Right lobe of liver (tissue), 6 donors: ENCODE measurements at regions not wholly inside any gene's neighbourhood (a gene's known extent, or its start where the extent isn't known, plus 50 kb on each side); places are given as distances from the start of the nearest gene placed in this dataset.

Experiments
- ATAC-seq, 4 donors: fragments of 200-7000 bp; cut with Tn5 transposase; one replicate each; pipeline ENCODE4 v1.9.1; 2020; ENCODE audit warnings: mild to moderate bottlenecking in 4 of 4, moderate library complexity in 4 of 4
- DNase-seq, 3 donors: peaks; one replicate each; pipeline ENCODE4 v3.0.0-alpha.2; 2020
- H3K27ac ChIP-seq, 3 donors: fragments of 200-600 bp; one replicate each; pipeline ENCODE4 v1.8.0; 2022
- H3K27me3 ChIP-seq, 2 donors: fragments of 200-600 bp; one replicate each; pipeline ENCODE4 v1.8.0; 2022
- H3K36me3 ChIP-seq, 4 donors: fragments of 200-600 bp; sonication (generic) in 1 of 4; one replicate each; pipeline versions ENCODE4 v1.5.1 to v1.8.0; 2017 to 2022; ENCODE audit warnings: control low read depth in 1 of 4
- H3K4me1 ChIP-seq, 4 donors: fragments of 200-600 bp; sonication (generic) in 1 of 4; one replicate each; pipeline versions ENCODE4 v1.5.1 to v1.8.0; 2017 to 2022; ENCODE audit warnings: control low read depth in 1 of 4
- H3K4me3 ChIP-seq, 3 donors: fragments of 200-600 bp; one replicate each; pipeline ENCODE4 v1.8.0; 2022
- H3K9me3 ChIP-seq, 4 donors: fragments of 200-600 bp; sonication (generic) in 1 of 4; one replicate each; pipeline versions ENCODE4 v1.5.1 to v1.8.0; 2017 to 2022; ENCODE audit warnings: control low read depth in 1 of 4
- POLR2A ChIP-seq: fragments of 450-650 bp; IDR thresholded peaks from one replicate; pipeline ENCODE4 v1.6.1; 2017; ENCODE audit warnings: antibody characterized with exemption, mild to moderate bottlenecking
- WGBS: methylation state at CpG from one replicate; pipeline ENCODE4 v1.1.6; 2018; ENCODE audit warnings: low coverage, low lambda C conversion rate; ENCODE audit not compliant: insufficient coverage; ENCODE audit errors: missing lambda C conversion rate; 5-methylcytosine and 5-hydroxymethylcytosine counted together
- intact Hi-C, 2 donors: fragments of 100-400 bp; cut with DNase I; formaldehyde crosslinking; loops; one replicate each; pipeline versions ENCODE4 v1.11.2 to v1.14.1; 2022
- TF ChIP-seq, protein P1 (sequence below), 4 donors: fragments of 200-600 bp in 3 of 4; fragments of 450-650 bp in 1 of 4; IDR thresholded peaks; one replicate each; pipeline versions ENCODE4 v1.5.1 to v1.8.0; 2016 to 2022; ENCODE audit warnings: antibody characterized with exemption in 4 of 4, mild to moderate bottlenecking in 2 of 4
- donor health status: DM: no; HTN: yes; CAD: no.
- donor health status: DM: no; HTN: no; CAD: no.
- donor health status: DM: no; HTN: no; CAD: no.
- donor health status: DM: no; HTN: yes; CAD: no.
- donor health status: DM: no; HTN: yes; CAD: no.

GRCh38 chr14:63795532-63795931 is 57.3 kb upstream of the SYNE2 start:
- H3K27ac ChIP-seq: no peak overlapping the region

DNA sequence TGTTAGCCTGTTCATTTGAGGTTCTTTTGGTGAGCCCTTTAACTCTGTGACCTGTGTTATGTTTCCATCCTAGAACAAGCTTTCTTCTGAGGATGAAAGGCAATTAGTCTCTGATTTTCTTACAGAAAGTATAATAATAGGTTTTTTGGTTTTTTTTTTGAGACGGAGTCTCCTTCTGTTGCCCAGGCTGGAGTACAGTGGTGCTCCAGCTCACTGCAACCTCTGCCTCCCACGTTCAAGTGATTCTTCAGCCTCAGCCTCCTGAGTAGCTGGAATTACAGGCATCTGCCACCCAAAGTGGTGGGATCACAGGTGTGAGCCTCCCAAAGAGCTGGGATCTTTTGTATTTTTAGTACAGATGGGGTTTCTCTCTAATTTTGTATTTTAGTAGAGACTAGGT is 52.7 kb upstream of the SYNE2 start:
- Histone ChIP-seq H3K4me3 (peak overlapping the region in 1 of 3 donors; percentile 25), H3K27ac (no peak overlapping the region), H3K4me1 (no peaks in the 10 kb centered on the region), H3K36me3 (no peaks in the 10 kb centered on the region), H3K9me3 (no peaks in the 10 kb centered on the region), H3K27me3 (no peaks in the 10 kb centered on the region)
- ATAC-seq (no peak), DNase-seq (no peak)
- TF ChIP-seq, protein P1, sequence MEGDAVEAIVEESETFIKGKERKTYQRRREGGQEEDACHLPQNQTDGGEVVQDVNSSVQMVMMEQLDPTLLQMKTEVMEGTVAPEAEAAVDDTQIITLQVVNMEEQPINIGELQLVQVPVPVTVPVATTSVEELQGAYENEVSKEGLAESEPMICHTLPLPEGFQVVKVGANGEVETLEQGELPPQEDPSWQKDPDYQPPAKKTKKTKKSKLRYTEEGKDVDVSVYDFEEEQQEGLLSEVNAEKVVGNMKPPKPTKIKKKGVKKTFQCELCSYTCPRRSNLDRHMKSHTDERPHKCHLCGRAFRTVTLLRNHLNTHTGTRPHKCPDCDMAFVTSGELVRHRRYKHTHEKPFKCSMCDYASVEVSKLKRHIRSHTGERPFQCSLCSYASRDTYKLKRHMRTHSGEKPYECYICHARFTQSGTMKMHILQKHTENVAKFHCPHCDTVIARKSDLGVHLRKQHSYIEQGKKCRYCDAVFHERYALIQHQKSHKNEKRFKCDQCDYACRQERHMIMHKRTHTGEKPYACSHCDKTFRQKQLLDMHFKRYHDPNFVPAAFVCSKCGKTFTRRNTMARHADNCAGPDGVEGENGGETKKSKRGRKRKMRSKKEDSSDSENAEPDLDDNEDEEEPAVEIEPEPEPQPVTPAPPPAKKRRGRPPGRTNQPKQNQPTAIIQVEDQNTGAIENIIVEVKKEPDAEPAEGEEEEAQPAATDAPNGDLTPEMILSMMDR (IDR thresholded peaks at IDR 0.05): no peak
- no peak for TF ChIP-seq POLR2A
- 63% methylated on average over 2 of the region's 2 CpGs for WGBS
- intact Hi-C loops: loop anchor here in 1 of 2 donors (10.0 kb wide), 1 partner anchor 495 kb away; the partner anchor contains the start of gene ESR2

More at GRCh38 chr14:63795532-63795931, 57.3 kb upstream of the SYNE2 start:
- intact Hi-C loops: no loop called here
- 39% methylated on average over 2 of the region's 2 CpGs for WGBS
- ATAC-seq (no peak), DNase-seq (no peak)
- Histone ChIP-seq H3K36me3 (no peaks in the 10 kb centered on the region), H3K4me3 (no peak overlapping the region), H3K4me1 (no peaks in the 10 kb centered on the region), H3K27me3 (no peaks in the 10 kb centered on the region), H3K9me3 (no peaks in the 10 kb centered on the region)
- TF ChIP-seq, protein P1 (IDR thresholded peaks at IDR 0.05): no peak
- TF ChIP-seq POLR2A: no peak

- Histone ChIP-seq H3K4me3 (no peak overlapping the region), H3K36me3 (no peaks in the 10 kb centered on the region), H3K27me3 (no peaks in the 10 kb centered on the region), H3K4me1 (no peaks in the 10 kb centered on the region), H3K27ac (no peak overlapping the region), H3K9me3 (no peaks in the 10 kb centered on the region)
- intact Hi-C loops: loop anchor here in 1 of 2 donors (10.0 kb wide), 1 partner anchor 494 kb away; the partner anchor contains the start of gene ESR2
- TF ChIP-seq, protein P1 (IDR thresholded peaks at IDR 0.05): no peak
- no peak for TF ChIP-seq POLR2A
- no peak for ATAC-seq
- 52% methylated on average over 3 of the region's 3 CpGs for WGBS
- DNase-seq: no peak
Measured at GRCh38 chr14:63800651-63801375, 52.0 kb upstream of the SYNE2 start.
